HG03565 (cell line): ENCODE measurements at regions not wholly inside any gene's neighbourhood (a gene's known extent, or its start where the extent isn't known, plus 50 kb on each side); places are given as distances from the start of the nearest gene placed in this dataset.
A peak's percentile ranks its signal among the peaks of the same experiment; 100 is the strongest.
"Not testable (repeated sequence)": the region's sequence is repeated elsewhere in the genome, so short reads cannot be mapped to it uniquely, and the experiment has no call there.

Source experiments
- ATAC-seq: cut with Tn5 transposase; IDR thresholded peaks from one replicate; pipeline ENCODE4 v1.9.1; 2021; ENCODE audit warnings: mild to moderate bottlenecking, moderate library complexity; ENCODE audit not compliant: unreplicated experiment

- ATAC-seq: no peak
These were observed 89.0 kb upstream of the SERTAD2 start for GRCh38 chr2:64742678-64743077.

DNA sequence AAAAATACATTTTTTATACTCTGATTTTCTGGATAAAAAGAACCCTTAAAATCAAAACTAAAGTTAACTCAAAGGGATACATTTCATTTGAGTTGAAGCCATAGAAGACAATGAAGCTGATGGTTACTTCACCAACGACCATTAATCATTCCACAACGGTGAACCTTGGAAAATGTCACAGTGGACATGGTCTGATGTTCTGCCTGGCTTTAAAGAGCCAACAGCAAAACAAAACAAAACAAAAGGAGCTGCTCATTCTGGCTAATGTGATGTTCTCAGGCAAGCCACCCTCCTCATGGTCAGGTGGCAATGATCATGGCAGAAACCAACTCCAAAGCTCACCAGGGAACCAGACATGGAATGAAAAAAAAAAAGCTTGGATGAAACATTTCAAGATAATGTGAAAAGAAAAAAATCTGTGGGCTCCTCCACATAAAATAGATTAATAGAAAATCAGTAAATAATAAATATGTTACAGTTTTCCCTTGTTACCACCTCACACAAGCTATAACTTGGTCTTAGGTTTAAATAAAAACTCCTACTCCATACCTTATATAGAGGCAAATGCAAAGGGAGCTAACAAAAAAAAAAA is 90.1 kb upstream of the SERTAD2 start:
- ATAC-seq: no peak

GRCh38 chr2:64745562-64745961 is 91.8 kb upstream of the SERTAD2 start:
- no peak for ATAC-seq

GRCh38 chr2:64747690-64748091 is 94.0 kb upstream of the SERTAD2 start:
- ATAC-seq: not testable (repeated sequence)

DNA sequence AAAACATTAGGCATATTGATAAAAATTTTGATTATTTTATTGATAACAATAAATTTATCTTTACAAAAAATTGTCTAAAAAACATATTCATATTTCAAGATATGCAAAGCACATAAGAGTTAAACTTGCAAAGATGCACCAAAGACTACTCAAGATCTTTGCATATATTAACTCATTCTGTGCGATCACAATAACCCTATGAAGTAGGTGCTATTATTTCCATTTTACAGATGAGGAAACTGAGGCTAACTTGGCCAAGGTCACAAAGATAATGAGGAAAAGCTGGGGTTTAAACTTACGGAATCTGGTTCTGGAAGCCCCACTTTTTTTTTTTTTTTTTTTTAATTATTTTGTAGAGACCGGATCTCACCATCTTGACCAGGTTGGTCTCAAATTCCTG is 94.4 kb upstream of the SERTAD2 start:
- no peak for ATAC-seq

GRCh38 chr2:64748561-64748960 is 94.8 kb upstream of the SERTAD2 start:
- ATAC-seq: no peak

DNA sequence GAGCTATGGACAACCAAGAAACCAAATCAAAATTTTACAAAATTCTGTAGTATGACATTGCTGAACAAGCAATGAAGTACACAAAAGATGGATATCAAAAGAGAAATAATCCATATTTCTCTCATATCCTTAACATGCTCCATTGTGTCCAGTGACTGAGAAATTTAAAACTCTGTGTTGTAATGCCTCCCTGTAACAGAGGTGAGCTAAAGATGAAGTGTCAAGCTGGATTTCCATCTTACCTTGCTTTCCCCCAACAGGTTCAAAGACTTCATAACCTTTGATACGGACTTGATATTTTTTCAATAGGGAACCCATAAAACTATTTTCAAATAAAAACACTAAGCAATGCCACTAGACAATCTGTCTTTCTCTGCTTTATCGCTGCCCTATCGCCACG is 95.7 kb upstream of the SERTAD2 start:
- ATAC-seq: no peak

GRCh38 chr2:64750001-64750816 is 96.5 kb upstream of the SERTAD2 start:
- no peak for ATAC-seq

DNA sequence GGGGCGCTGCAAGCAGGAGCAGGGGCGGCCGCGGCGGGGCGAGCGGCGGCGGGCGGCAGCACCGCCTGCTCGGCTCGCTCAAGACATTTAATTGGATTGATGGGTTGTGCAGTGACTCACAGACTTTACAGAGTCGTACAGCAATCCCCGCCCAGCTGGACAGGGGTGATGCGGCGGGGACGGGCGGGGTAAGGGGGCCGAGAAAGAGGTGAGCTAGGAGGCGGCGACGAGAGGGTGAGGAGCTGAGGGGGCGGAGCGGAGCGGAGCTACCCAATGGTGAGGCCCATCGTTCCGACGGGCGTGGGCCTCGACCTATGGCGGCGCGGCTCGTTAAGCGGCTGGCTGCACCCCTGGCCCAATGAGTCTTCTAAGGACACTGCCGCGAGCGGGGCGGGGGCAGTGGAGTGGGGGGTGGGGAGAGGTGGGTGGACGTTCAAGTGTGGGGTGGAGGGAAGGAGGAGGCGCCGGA is 97.1 kb upstream of the SERTAD2 start:
- ATAC-seq: peak; percentile 69

- ATAC-seq: peak; percentile 77
These were observed 97.9 kb upstream of the SERTAD2 start for GRCh38 chr2:64751286-64752260.

- no peak for ATAC-seq
These were observed 99.7 kb upstream of the SERTAD2 start for GRCh38 chr2:64753399-64753798.

DNA sequence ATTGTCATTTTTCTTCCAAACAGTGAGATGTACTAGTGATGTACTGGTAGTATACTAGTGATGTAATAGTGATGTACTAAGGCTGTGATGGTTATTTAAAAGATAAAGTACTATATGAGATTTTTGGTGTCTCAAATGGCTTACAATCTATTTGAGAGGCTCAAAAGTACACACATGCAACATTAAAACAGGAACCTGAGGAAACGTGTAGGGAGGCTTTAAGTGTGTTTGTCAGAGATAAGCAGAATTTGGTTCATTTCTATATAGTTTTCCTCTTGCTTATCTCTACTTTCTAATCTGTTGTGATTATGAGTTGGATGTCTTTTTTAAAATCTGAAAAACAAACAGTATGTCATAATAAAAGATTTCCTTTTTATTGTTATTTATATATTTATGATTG is 100.9 kb upstream of the SERTAD2 start:
- ATAC-seq: no peak

GRCh38 chr2:64757126-64757525 is 103.4 kb upstream of the SERTAD2 start:
- ATAC-seq: no peak

DNA sequence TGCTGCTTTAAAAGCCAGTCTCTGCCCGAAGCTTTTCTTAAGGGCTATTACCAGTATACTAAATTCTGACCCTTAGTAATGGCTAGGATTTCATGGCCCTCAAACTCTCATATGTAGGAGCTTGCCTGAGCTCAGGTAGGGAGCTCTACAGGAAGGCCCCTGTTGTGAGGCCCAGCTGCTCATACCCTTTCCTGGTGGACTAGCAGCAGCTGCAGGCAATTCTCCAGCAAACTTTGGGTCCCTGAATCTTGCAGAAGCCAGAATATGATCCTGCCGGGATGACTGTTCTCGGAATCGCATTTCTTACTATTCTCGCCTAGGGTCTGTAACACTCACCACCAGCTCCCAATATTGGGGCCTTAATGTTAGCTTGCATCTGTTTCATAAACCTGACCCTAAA is 106.4 kb upstream of the SERTAD2 start:
- no peak for ATAC-seq

DNA sequence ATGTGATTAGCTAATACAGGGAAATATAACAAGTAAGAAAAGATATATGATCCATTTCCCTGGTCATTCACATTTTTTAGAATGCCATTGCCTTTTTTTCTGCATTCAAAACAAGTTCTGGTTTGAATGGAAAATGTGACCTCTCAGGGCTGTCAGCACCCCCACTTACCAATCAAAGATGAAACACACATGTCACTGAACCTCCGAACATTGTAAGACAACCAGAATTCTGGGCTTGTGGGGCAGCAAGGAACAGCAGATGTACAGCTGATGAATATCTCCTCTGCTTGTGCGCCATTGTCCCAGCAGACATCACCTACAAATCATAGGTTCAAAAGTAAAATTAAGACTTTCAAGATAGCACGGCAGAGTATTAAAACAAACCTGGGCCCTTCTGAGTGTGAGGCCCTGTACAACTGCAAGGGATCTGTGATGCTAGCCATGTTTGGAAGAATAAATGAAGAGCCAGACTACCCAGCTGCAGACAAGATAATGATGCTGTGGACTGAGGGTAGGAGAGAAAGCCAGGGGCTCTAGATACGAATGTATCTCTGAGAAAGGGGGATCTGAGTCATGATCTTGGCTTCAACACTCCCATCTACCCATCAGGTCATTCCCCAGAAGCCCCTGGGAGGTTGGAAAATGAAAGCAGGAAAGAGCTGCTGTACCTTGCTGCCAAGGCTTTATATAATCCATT is 108.7 kb upstream of the SERTAD2 start:
- ATAC-seq: no peak

- no peak for ATAC-seq
These were observed 109.4 kb upstream of the SERTAD2 start for GRCh38 chr2:64763126-64763525.

GRCh38 chr2:64765160-64765805 is 111.6 kb upstream of the SERTAD2 start:
- ATAC-seq: no peak

DNA sequence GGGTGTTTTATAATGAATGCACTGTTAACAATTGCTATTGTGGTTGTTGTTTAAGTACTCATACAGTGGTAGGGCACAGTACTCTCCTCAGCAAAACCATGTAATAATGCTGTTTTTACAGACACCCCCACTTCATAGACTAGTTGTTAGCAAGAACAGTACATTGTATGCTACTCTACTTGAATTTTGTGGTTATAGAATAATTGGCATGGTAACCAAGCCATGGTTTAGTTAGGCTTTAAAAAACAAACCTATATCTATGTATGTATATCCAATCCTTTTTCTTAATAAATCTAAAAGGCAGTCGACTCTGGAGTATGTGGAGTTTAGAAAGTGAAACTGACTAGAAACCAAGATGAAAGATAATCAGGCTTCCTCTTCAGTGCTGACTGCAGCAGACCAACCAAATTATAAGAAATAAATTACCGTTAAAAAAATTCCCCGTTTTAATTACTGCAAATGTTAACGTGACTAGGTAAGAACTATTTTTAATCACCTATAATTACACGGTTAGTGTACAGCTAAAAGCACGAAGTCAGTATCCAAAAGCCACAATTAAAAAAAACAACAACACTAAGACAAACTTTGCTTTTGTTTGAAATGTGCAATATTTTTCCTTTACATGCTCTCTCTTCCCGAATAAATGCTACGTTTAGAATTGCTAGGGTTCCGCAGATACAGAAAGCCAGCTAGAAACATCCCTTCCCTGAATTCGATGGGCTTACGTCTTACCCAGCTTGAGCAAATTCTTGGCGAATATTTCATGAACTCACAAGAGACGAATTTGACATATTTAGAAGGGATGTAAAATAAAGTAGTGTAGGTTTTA is 113.3 kb upstream of the SERTAD2 start:
- peak; percentile 36 for ATAC-seq
